Activated naive CD8-positive, alpha-beta T cell treated with anti-CD3 and anti-CD28 coated beads, Interleukin-2, amount 10 ng/mL, durations not matched to agents 7 days and 5 days (primary cell): ENCODE measurements at regions not wholly inside any gene's neighbourhood (a gene's known extent, or its start where the extent isn't known, plus 50 kb on each side); places are given as distances from the start of the nearest gene placed in this dataset.

Experiments used
- ATAC-seq: fragments of 150-1000 bp; cut with Tn5 transposase; one replicate; pipeline ENCODE4 v1.10.0; 2021; ENCODE audit warnings: low read depth, moderate library complexity
- POLR2A ChIA-PET: fragments of 350-600 bp; sonication (Branson Sonifier 250); formaldehyde crosslinking; loops from one replicate; lab custom pipeline; 2021; ENCODE audit warnings: antibody characterized with exemption; lab: Charles Lee
- DNase-seq: peaks from one replicate; pipeline ENCODE4 v3.0.0; 2021
- H3K27ac Mint-ChIP-seq: one replicate; pipeline ENCODE4 v1.8.0; 2022; ENCODE audit warnings: mild to moderate bottlenecking, mixed read lengths
- H3K27me3 Mint-ChIP-seq: one replicate; pipeline ENCODE4 v1.8.0; 2022; ENCODE audit warnings: mild to moderate bottlenecking, moderate library complexity, mixed read lengths
- H3K36me3 Mint-ChIP-seq: one replicate; pipeline ENCODE4 v1.8.0; 2021; ENCODE audit warnings: mild to moderate bottlenecking, mixed read lengths
- H3K4me1 Mint-ChIP-seq: one replicate; pipeline ENCODE4 v1.8.0; 2021; ENCODE audit warnings: mixed read lengths
- H3K4me3 Mint-ChIP-seq: one replicate; pipeline ENCODE4 v1.8.0; 2022; ENCODE audit warnings: mild to moderate bottlenecking, moderate library complexity, mixed read lengths
- H3K9me3 Mint-ChIP-seq: one replicate; pipeline ENCODE4 v1.8.0; 2021; ENCODE audit warnings: mixed read lengths

GRCh38 chr20:39874049-39874893 lies 814.8 kb downstream of the MAFB start:
- Mint-ChIP-seq H3K27me3 (no peaks in the 10 kb centered on the region), H3K36me3 (no peaks in the 10 kb centered on the region), H3K27ac (no peak overlapping the region), H3K4me1 (no peaks in the 10 kb centered on the region), H3K9me3 (no peaks in the 10 kb centered on the region), H3K4me3 (no peak overlapping the region)
- DNase-seq = no peak
- no peak for ATAC-seq
- POLR2A ChIA-PET = no interaction called here

- DNase-seq (no peak), ATAC-seq (no peak)
- H3K36me3 Mint-ChIP-seq = no peaks in the 10 kb centered on the region
- H3K9me3 Mint-ChIP-seq = no peaks in the 10 kb centered on the region
- H3K4me3 Mint-ChIP-seq = no peak overlapping the region
- H3K4me1 Mint-ChIP-seq = no peaks in the 10 kb centered on the region
- POLR2A ChIA-PET = no interaction called here
- no peaks in the 10 kb centered on the region for H3K27me3 Mint-ChIP-seq
- no peak overlapping the region for H3K27ac Mint-ChIP-seq
Observed at GRCh38 chr20:39873286-39873685, 815.8 kb downstream of the MAFB start.

- ATAC-seq (no peak), DNase-seq (no peak)
- H3K4me1 Mint-ChIP-seq = no peaks in the 10 kb centered on the region
Observed at GRCh38 chr20:39871013-39871412, 818.0 kb downstream of the MAFB start.

GRCh38 chr20:39865446-39865845 lies 823.6 kb downstream of the MAFB start:
- Mint-ChIP-seq H3K27me3 (no peaks in the 10 kb centered on the region), H3K27ac (no peak overlapping the region), H3K4me1 (no peaks in the 10 kb centered on the region), H3K4me3 (no peak overlapping the region), H3K9me3 (no peaks in the 10 kb centered on the region), H3K36me3 (no peaks in the 10 kb centered on the region)
- no peak for DNase-seq
- POLR2A ChIA-PET = no interaction called here
- no peak for ATAC-seq

More at GRCh38 chr20:39871013-39871412, 818.0 kb downstream of the MAFB start:
- Mint-ChIP-seq H3K36me3 (no peaks in the 10 kb centered on the region), H3K27ac (no peak overlapping the region), H3K9me3 (no peaks in the 10 kb centered on the region), H3K4me3 (no peak overlapping the region), H3K27me3 (no peaks in the 10 kb centered on the region)
- POLR2A ChIA-PET = no interaction called here

GRCh38 chr20:39862470-39862891 lies 826.6 kb downstream of the MAFB start:
- DNase-seq (no peak), ATAC-seq (no peak)
- Mint-ChIP-seq H3K36me3 (no peaks in the 10 kb centered on the region), H3K4me1 (no peaks in the 10 kb centered on the region), H3K9me3 (no peaks in the 10 kb centered on the region), H3K4me3 (no peak overlapping the region), H3K27me3 (no peaks in the 10 kb centered on the region), H3K27ac (no peak overlapping the region)
- POLR2A ChIA-PET = no interaction called here

- Mint-ChIP-seq H3K27ac (no peak overlapping the region), H3K4me3 (no peak overlapping the region), H3K9me3 (no peaks in the 10 kb centered on the region), H3K27me3 (no peaks in the 10 kb centered on the region), H3K4me1 (no peaks in the 10 kb centered on the region), H3K36me3 (no peaks in the 10 kb centered on the region)
- POLR2A ChIA-PET = no interaction called here
- no peak for ATAC-seq
- no peak for DNase-seq
Observed at GRCh38 chr20:39861381-39861780, 827.7 kb downstream of the MAFB start.

GRCh38 chr20:39857835-39858234 lies 831.2 kb downstream of the MAFB start:
- Mint-ChIP-seq H3K36me3 (no peaks in the 10 kb centered on the region), H3K27me3 (peaks cover 2% of the 10 kb centered on the region), H3K4me3 (no peak overlapping the region), H3K4me1 (no peaks in the 10 kb centered on the region), H3K27ac (no peak overlapping the region), H3K9me3 (no peaks in the 10 kb centered on the region)
- POLR2A ChIA-PET = no interaction called here
- ATAC-seq (no peak), DNase-seq (no peak)

- DNase-seq (no peak), ATAC-seq (no peak)
- POLR2A ChIA-PET = no interaction called here
- Mint-ChIP-seq H3K27ac (no peak overlapping the region), H3K27me3 (peaks cover 2% of the 10 kb centered on the region), H3K4me3 (no peak overlapping the region), H3K9me3 (no peaks in the 10 kb centered on the region), H3K4me1 (no peaks in the 10 kb centered on the region), H3K36me3 (no peaks in the 10 kb centered on the region)
Observed at GRCh38 chr20:39857187-39857586, 831.8 kb downstream of the MAFB start.

GRCh38 chr20:39855799-39856198 lies 833.2 kb downstream of the MAFB start:
- POLR2A ChIA-PET = no interaction called here
- Mint-ChIP-seq H3K36me3 (no peaks in the 10 kb centered on the region), H3K4me3 (no peak overlapping the region), H3K27ac (no peak overlapping the region), H3K4me1 (no peaks in the 10 kb centered on the region), H3K9me3 (no peaks in the 10 kb centered on the region), H3K27me3 (peaks cover 2% of the 10 kb centered on the region)
- DNase-seq (no peak), ATAC-seq (no peak)

- Mint-ChIP-seq H3K4me3 (no peak overlapping the region), H3K9me3 (no peaks in the 10 kb centered on the region), H3K36me3 (no peaks in the 10 kb centered on the region), H3K4me1 (no peaks in the 10 kb centered on the region), H3K27ac (no peak overlapping the region), H3K27me3 (peaks cover 2% of the 10 kb centered on the region)
- POLR2A ChIA-PET = no interaction called here
- DNase-seq = no peak
- ATAC-seq = no peak
Observed at GRCh38 chr20:39855056-39855455, 834.0 kb downstream of the MAFB start.

- Mint-ChIP-seq H3K27ac (no peak overlapping the region), H3K4me3 (no peak overlapping the region), H3K4me1 (no peaks in the 10 kb centered on the region), H3K36me3 (no peaks in the 10 kb centered on the region), H3K27me3 (peaks cover 2% of the 10 kb centered on the region), H3K9me3 (no peaks in the 10 kb centered on the region)
- POLR2A ChIA-PET = no interaction called here
- no peak for ATAC-seq
- DNase-seq = no peak
Observed at GRCh38 chr20:39853636-39854035, 835.4 kb downstream of the MAFB start.

GRCh38 chr20:39853050-39853449 lies 836.0 kb downstream of the MAFB start:
- ATAC-seq (no peak), DNase-seq (no peak)
- Mint-ChIP-seq H3K27me3 (peaks cover 2% of the 10 kb centered on the region), H3K36me3 (no peaks in the 10 kb centered on the region), H3K9me3 (no peaks in the 10 kb centered on the region), H3K4me3 (no peak overlapping the region), H3K27ac (no peak overlapping the region), H3K4me1 (no peaks in the 10 kb centered on the region)
- POLR2A ChIA-PET = no interaction called here

- Mint-ChIP-seq H3K4me3 (no peak overlapping the region), H3K27me3 (peaks cover 2% of the 10 kb centered on the region), H3K9me3 (no peaks in the 10 kb centered on the region), H3K27ac (no peak overlapping the region), H3K36me3 (no peaks in the 10 kb centered on the region), H3K4me1 (no peaks in the 10 kb centered on the region)
- no peak for DNase-seq
- POLR2A ChIA-PET = no interaction called here
- ATAC-seq = no peak
Observed at GRCh38 chr20:39851459-39851858, 837.6 kb downstream of the MAFB start.

- Mint-ChIP-seq H3K9me3 (no peaks in the 10 kb centered on the region), H3K4me3 (no peak overlapping the region), H3K4me1 (no peaks in the 10 kb centered on the region), H3K27me3 (peaks cover 2% of the 10 kb centered on the region), H3K36me3 (no peaks in the 10 kb centered on the region), H3K27ac (no peak overlapping the region)
- DNase-seq (no peak), ATAC-seq (no peak)
- POLR2A ChIA-PET = no interaction called here
Observed at GRCh38 chr20:39850821-39851330, 838.2 kb downstream of the MAFB start.
